ENCODE measurements at regions not wholly inside any gene's neighbourhood (a gene's known extent, or its start where the extent isn't known, plus 50 kb on each side); places are given as distances from the start of the nearest gene placed in this dataset.

DNA sequence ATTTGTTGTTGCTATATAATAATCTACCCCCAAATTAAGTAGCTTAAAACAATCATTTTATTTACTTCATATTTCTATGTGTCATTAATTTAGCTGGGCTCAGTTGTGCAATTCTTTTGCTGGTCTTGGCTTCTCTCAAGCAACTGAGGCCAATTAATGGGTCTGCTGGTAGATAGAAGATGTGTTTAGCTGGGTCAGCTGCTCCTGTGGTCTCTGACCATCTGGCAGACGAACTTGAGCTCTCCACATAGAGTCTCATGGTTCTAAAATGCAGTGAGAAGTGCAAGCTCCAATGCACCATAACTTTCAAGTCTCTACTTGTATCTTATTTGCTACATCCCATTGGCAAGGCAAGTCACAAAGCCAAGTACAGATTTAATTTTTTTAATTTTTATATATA lies 515.6 kb downstream of the ZIC1 start:
- DNase-seq (ENCODE audit: extremely low spot score in 2 of 2): no peak
- intact Hi-C loops (cut with DNase I): no loop called here
- H3K36me3 ChIP-seq: no peaks in the 10 kb centered on the region
- H3K4me1 ChIP-seq: no peaks in the 10 kb centered on the region
- no peaks in the 10 kb centered on the region for H3K9me3 ChIP-seq
- no peak overlapping the region for H3K27ac ChIP-seq
- TF ChIP-seq, protein P1, sequence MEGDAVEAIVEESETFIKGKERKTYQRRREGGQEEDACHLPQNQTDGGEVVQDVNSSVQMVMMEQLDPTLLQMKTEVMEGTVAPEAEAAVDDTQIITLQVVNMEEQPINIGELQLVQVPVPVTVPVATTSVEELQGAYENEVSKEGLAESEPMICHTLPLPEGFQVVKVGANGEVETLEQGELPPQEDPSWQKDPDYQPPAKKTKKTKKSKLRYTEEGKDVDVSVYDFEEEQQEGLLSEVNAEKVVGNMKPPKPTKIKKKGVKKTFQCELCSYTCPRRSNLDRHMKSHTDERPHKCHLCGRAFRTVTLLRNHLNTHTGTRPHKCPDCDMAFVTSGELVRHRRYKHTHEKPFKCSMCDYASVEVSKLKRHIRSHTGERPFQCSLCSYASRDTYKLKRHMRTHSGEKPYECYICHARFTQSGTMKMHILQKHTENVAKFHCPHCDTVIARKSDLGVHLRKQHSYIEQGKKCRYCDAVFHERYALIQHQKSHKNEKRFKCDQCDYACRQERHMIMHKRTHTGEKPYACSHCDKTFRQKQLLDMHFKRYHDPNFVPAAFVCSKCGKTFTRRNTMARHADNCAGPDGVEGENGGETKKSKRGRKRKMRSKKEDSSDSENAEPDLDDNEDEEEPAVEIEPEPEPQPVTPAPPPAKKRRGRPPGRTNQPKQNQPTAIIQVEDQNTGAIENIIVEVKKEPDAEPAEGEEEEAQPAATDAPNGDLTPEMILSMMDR (IDR thresholded peaks at IDR 0.05): no peak
- no peak for TF ChIP-seq POLR2A (IDR thresholded peaks at IDR 0.05)
- TF ChIP-seq POLR2AphosphoS5 (IDR thresholded peaks at IDR 0.05; ENCODE audit: insufficient read depth in 1 of 2, low read depth in 1 of 2): no peak
- no peak overlapping the region for H3K4me3 ChIP-seq
- no peaks in the 10 kb centered on the region for H3K27me3 ChIP-seq

DNA sequence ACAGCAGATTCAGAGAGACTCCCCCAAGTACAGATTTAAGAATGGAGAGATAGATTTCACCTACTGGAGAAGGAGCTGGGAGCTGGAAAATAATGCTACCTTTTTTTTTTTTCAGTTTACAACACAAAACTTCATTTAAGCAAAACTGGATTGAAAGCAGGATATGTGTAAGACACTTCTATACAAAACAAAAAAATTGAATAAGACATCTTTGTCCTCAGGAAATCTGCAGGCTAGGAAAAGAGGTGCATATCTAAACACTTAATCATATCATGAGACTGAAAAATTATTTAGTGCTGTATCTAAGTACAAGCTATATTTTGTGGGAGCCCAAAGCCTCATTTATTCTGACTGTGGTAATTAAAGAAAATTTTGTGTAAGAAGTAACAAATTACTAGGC lies 516.1 kb downstream of the ZIC1 start:
- no peaks in the 10 kb centered on the region for H3K36me3 ChIP-seq
- intact Hi-C loops (cut with DNase I): no loop called here
- no peak for DNase-seq (ENCODE audit: extremely low spot score in 2 of 2)
- TF ChIP-seq, protein P1 (IDR thresholded peaks at IDR 0.05): no peak
- no peak for TF ChIP-seq POLR2AphosphoS5 (IDR thresholded peaks at IDR 0.05; ENCODE audit: insufficient read depth in 1 of 2, low read depth in 1 of 2)
- no peak for TF ChIP-seq POLR2A (IDR thresholded peaks at IDR 0.05)
- no peaks in the 10 kb centered on the region for H3K4me1 ChIP-seq
- H3K27ac ChIP-seq: no peak overlapping the region
- no peaks in the 10 kb centered on the region for H3K27me3 ChIP-seq
- H3K4me3 ChIP-seq: no peak overlapping the region
- no peaks in the 10 kb centered on the region for H3K9me3 ChIP-seq

DNA sequence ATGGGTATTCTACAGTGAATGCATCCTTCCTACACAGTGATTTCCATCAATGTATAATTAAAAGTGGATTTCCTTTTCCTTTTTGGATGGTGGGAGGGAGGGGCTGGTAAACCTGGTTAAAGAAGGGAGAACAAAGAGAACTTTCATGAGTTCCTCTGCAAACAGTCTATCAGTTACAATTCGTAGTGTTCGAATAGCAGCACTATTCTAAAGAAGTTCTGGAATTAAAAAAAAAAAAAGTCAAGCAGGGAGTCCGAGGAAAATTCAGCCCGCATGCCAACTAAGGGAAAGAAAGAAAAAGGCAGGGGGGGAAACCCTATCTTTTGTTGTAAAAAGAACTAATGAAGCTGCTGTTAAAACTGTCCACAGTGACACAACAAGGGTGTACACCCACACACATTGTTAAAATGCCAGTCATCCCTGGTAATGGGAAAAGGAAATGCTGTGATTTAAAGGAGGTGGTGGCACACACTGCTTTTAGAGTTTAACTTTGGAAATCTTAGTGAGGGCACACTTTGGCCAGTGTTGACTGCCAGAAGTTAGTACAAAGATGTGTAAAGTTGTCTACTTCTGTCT lies 521.2 kb downstream of the ZIC1 start:
- no peaks in the 10 kb centered on the region for H3K4me1 ChIP-seq
- no peaks in the 10 kb centered on the region for H3K27me3 ChIP-seq
- TF ChIP-seq POLR2A (IDR thresholded peaks at IDR 0.05): no peak
- no peak for TF ChIP-seq POLR2AphosphoS5 (IDR thresholded peaks at IDR 0.05; ENCODE audit: insufficient read depth in 1 of 2, low read depth in 1 of 2)
- H3K36me3 ChIP-seq: no peaks in the 10 kb centered on the region
- no peak overlapping the region for H3K27ac ChIP-seq
- DNase-seq (ENCODE audit: extremely low spot score in 2 of 2): no peak
- H3K4me3 ChIP-seq: no peak overlapping the region
- H3K9me3 ChIP-seq: no peaks in the 10 kb centered on the region
- intact Hi-C loops (cut with DNase I): no loop called here

DNA sequence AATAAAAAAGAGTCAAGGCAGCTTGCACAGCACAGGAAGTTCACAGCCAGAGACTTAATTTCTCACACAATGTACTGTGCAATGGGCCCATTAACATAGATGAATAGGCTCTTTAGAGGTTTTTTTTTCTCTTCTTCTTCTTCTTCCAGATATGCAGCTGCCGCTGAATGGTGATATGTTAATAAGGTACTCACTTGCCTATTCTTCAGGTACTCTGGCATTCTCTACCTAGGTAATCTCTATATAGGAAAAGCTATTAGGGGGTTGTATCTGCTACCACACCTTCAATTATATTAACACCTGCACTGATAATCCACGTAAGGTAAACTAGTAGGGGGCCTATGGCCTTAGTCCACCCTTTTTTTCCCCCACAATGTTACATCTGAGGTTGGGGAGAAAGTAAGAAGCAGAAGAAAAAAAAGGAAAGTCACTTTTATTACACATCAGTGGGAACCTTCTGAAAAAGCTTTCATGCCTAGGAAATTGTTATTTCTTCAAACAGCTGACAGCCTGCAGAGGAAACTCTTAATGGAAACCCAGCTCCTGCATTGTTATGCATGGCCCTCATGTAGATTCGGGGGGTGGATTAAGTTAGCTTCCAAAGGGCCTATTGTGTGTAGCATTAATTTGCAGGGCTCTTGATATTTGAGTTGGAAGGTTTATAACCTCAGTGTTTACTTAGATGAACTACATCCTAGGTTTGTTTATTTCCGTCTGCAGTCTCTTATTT lies 525.5 kb downstream of the ZIC1 start:
- Histone ChIP-seq H3K27me3 (no peaks in the 10 kb centered on the region), H3K4me1 (no peaks in the 10 kb centered on the region), H3K9me3 (no peaks in the 10 kb centered on the region), H3K27ac (no peak overlapping the region), H3K36me3 (no peaks in the 10 kb centered on the region), H3K4me3 (no peak overlapping the region)
- intact Hi-C loops (cut with DNase I): no loop called here
- TF ChIP-seq POLR2A (IDR thresholded peaks at IDR 0.05): no peak
- TF ChIP-seq POLR2AphosphoS5 (IDR thresholded peaks at IDR 0.05; ENCODE audit: insufficient read depth in 1 of 2, low read depth in 1 of 2): no peak
- TF ChIP-seq, protein P1 (IDR thresholded peaks at IDR 0.05): no peak
- DNase-seq (ENCODE audit: extremely low spot score in 2 of 2): no peak

DNA sequence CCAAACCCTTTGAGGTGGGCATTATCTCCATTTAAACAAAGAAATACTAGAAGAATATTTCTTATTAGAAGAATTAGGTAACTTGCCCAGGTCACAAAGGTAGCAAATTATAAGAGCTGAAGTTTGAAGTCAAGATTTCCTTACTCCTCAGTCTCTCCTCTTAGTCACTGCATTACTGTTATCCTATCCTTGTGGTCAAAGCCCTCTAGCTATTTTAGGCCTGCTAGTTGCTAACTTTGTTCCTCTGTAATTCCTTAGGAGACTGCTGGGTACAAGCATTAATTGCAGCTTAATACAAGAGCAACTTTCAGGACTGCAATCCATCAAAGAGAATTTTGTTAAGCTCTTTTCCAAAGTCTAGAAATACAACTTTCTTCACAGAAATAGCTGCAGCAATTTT lies 528.2 kb downstream of the ZIC1 start:
- TF ChIP-seq POLR2AphosphoS5 (IDR thresholded peaks at IDR 0.05; ENCODE audit: insufficient read depth in 1 of 2, low read depth in 1 of 2): no peak
- TF ChIP-seq, protein P1 (IDR thresholded peaks at IDR 0.05): no peak
- Histone ChIP-seq H3K36me3 (no peaks in the 10 kb centered on the region), H3K27ac (no peak overlapping the region), H3K27me3 (no peaks in the 10 kb centered on the region), H3K9me3 (no peaks in the 10 kb centered on the region), H3K4me3 (no peak overlapping the region), H3K4me1 (no peaks in the 10 kb centered on the region)
- intact Hi-C loops (cut with DNase I): no loop called here
- DNase-seq (ENCODE audit: extremely low spot score in 2 of 2): no peak
